ENCODE measurements at regions not wholly inside any gene's neighbourhood (a gene's known extent, or its start where the extent isn't known, plus 50 kb on each side); places are given as distances from the start of the nearest gene placed in this dataset.
A peak's percentile ranks its signal among the peaks of the same experiment; 100 is the strongest.

- no peak for DNase-seq
- no CpG with 5 or more reads among the region's 3 CpGs for WGBS (ENCODE audit: extremely low coverage, insufficient read length, low lambda C conversion rate)
- H3K4me1 Mint-ChIP-seq: no peaks in the 10 kb centered on the region
Measured at GRCh38 chr7:9507290-9507689, 1073.9 kb downstream of the NXPH1 start.

More at GRCh38 chr7:9507290-9507689, 1073.9 kb downstream of the NXPH1 start:
- Histone ChIP-seq H3K23ac (ENCODE audit: insufficient read length, low read depth, low read length) (no peak overlapping the region), H2BK120ac (ENCODE audit: low read depth, low read length, poor library complexity, severe bottlenecking) (no peak overlapping the region), H3K4ac (ENCODE audit: low read depth, low read length) (no peak overlapping the region), H3K4me2 (ENCODE audit: insufficient read depth, insufficient read length, low read length) (no peak overlapping the region), H3K4me1 (ENCODE audit: insufficient read depth, low read length) (no peaks in the 10 kb centered on the region), H3K23me2 (ENCODE audit: insufficient read length, low read depth, low read length, poor library complexity, severe bottlenecking) (no peaks in the 10 kb centered on the region), H2BK15ac (ENCODE audit: low read depth, low read length) (no peak overlapping the region), H4K20me1 (ENCODE audit: control insufficient read depth, insufficient read depth, insufficient read length) (no peaks in the 10 kb centered on the region), H2BK12ac (ENCODE audit: insufficient read length, low read depth, low read length) (no peak overlapping the region), H3K18ac (ENCODE audit: insufficient read length, low read depth, low read length) (no peak overlapping the region), H4K8ac (replicated peaks; ENCODE audit: insufficient read length, low read depth, low read length) (no peak overlapping the region), H4K91ac (ENCODE audit: insufficient read length, low read depth, low read length) (no peak overlapping the region), H2AFZ (ENCODE audit: low read length) (no peak overlapping the region), H4K5ac (ENCODE audit: insufficient read length, low read depth, low read length) (no peak overlapping the region), H2BK5ac (ENCODE audit: insufficient read length, low read length) (no peak overlapping the region), H3K27ac (ENCODE audit: insufficient read length, low read depth, low read length) (no peak overlapping the region), H3K27me3 (ENCODE audit: insufficient read depth, low read length) (no peaks in the 10 kb centered on the region), H3K79me2 (ENCODE audit: insufficient read depth, low read length) (no peaks in the 10 kb centered on the region), H3K14ac (ENCODE audit: insufficient read depth, low read length) (no peak overlapping the region), H3K9me3 (ENCODE audit: control insufficient read depth, low read depth, low read length) (no peaks in the 10 kb centered on the region), H2AK5ac (ENCODE audit: insufficient read length, low read length) (no peak overlapping the region), H3K56ac (ENCODE audit: insufficient read length, low read depth, low read length) (no peak overlapping the region), H3T11ph (ENCODE audit: low read length) (no peak overlapping the region), H3K9ac (ENCODE audit: extremely low read depth, insufficient read length, low read length) (no peak overlapping the region), H3K79me1 (ENCODE audit: insufficient read depth, low read depth, low read length, poor library complexity, severe bottlenecking) (no peaks in the 10 kb centered on the region), H2BK20ac (ENCODE audit: low read depth, low read length, poor library complexity, severe bottlenecking) (no peak overlapping the region)
- Mint-ChIP-seq H3K9me3 (no peaks in the 10 kb centered on the region), H3K4me3 (no peak overlapping the region), H3K27ac (peak overlapping the region in 1 of 3 experiments; percentile 83; a peak in 1 of 7 replicates), H3K27me3 (ENCODE audit: low read depth) (no peaks in the 10 kb centered on the region), H3K36me3 (ENCODE audit: insufficient read depth in 1 of 3, low read depth in 3 of 3) (no peaks in the 10 kb centered on the region)
- TF ChIP-seq CTCF (conservative IDR thresholded peaks at IDR 0.05): no peak

Measured in H9 (cell line).